A673 (cell line): ENCODE measurements at regions not wholly inside any gene's neighbourhood (a gene's known extent, or its start where the extent isn't known, plus 50 kb on each side); places are given as distances from the start of the nearest gene placed in this dataset.

Source experiments
- BruUV-seq: library from RNA; stranded (reverse); fragments of 400-500 nt; replicated peaks from 2 replicates; lab custom pipeline; 2021; lab: Mats Ljungman, UMichigan
- CTCF ChIA-PET: fragments of 300-600 bp; sonication (Branson Sonifier 250); formaldehyde crosslinking; loops from one replicate; lab custom pipeline; 2022; ENCODE audit warnings: antibody characterized with exemption; lab: Charles Lee
- POLR2A ChIA-PET: fragments of 300-600 bp; sonication (Branson Sonifier 250); formaldehyde crosslinking; loops from one replicate; lab custom pipeline; 2022; ENCODE audit warnings: antibody characterized with exemption; ENCODE audit not compliant: low non-redundant PET; lab: Charles Lee
- DNase-seq: peaks from one replicate; pipeline ENCODE4 v3.0.0-alpha.2; 2015; ENCODE audit warnings: low spot score
- H3K27ac ChIP-seq: fragments of 200-600 bp; sonication (generic); 2 replicates; pipeline ENCODE4 v1.5.1; 2016; ENCODE audit warnings: mixed run types, low read depth, mild to moderate bottlenecking, mixed read lengths, antibody characterized with exemption, low read length; ENCODE audit not compliant: poor library complexity, severe bottlenecking
- H3K27me3 ChIP-seq: fragments of 200-600 bp; sonication (generic); replicated peaks from 2 replicates; pipeline ENCODE4 v1.6.1; 2017; ENCODE audit warnings: mixed run types, low read depth, mild to moderate bottlenecking, mixed read lengths, antibody characterized with exemption, low read length; ENCODE audit not compliant: insufficient read depth, poor library complexity
- H3K36me3 ChIP-seq: fragments of 200-600 bp; sonication (generic); 2 replicates; pipeline ENCODE4 v1.6.1; 2016; ENCODE audit warnings: mixed run types, mild to moderate bottlenecking, mixed read lengths, antibody characterized with exemption, low read length; ENCODE audit not compliant: insufficient read depth, poor library complexity, severe bottlenecking
- H3K4me1 ChIP-seq: fragments of 200-600 bp; sonication (generic); 2 replicates; pipeline ENCODE4 v1.6.1; 2017; ENCODE audit warnings: mixed run types, mild to moderate bottlenecking, mixed read lengths, antibody characterized with exemption, low read length; ENCODE audit not compliant: insufficient read depth, poor library complexity, severe bottlenecking
- H3K4me3 ChIP-seq: fragments of 200-600 bp; sonication (generic); 2 replicates; pipeline ENCODE4 v1.5.1; 2016; ENCODE audit warnings: low read depth, mixed run types, mild to moderate bottlenecking, mixed read lengths, low read length; ENCODE audit not compliant: poor library complexity, severe bottlenecking
- H3K9me3 ChIP-seq: fragments of 200-600 bp; sonication (generic); 2 replicates; pipeline ENCODE4 v1.6.1; 2016; ENCODE audit warnings: mixed run types, low read depth, mild to moderate bottlenecking, mixed read lengths, antibody characterized with exemption, low read length; ENCODE audit not compliant: poor library complexity, severe bottlenecking
- EZH2 ChIP-seq: fragments of 200-600 bp; sonication (generic); IDR thresholded peaks from 2 replicates; pipeline ENCODE4 v1.6.1; 2017; ENCODE audit warnings: borderline replicate concordance, low read depth, mild to moderate bottlenecking, mixed read lengths, antibody characterized with exemption, low read length; ENCODE audit not compliant: poor library complexity, severe bottlenecking
- intact Hi-C: fragments of 100-400 bp; cut with micrococcal nuclease; formaldehyde crosslinking; loops from one replicate; pipeline ENCODE4 v1.10.0; 2022; ENCODE audit not compliant: unreplicated experiment
- TF ChIP-seq, protein P1 (sequence below): fragments of 300-800, 200-600 bp; sonication (generic); conservative IDR thresholded peaks from 2 replicates; pipeline ENCODE4 v1.5.1; 2017; ENCODE audit warnings: low read depth, mild to moderate bottlenecking, antibody characterized with exemption, low read length, moderate library complexity, mixed read lengths

DNA sequence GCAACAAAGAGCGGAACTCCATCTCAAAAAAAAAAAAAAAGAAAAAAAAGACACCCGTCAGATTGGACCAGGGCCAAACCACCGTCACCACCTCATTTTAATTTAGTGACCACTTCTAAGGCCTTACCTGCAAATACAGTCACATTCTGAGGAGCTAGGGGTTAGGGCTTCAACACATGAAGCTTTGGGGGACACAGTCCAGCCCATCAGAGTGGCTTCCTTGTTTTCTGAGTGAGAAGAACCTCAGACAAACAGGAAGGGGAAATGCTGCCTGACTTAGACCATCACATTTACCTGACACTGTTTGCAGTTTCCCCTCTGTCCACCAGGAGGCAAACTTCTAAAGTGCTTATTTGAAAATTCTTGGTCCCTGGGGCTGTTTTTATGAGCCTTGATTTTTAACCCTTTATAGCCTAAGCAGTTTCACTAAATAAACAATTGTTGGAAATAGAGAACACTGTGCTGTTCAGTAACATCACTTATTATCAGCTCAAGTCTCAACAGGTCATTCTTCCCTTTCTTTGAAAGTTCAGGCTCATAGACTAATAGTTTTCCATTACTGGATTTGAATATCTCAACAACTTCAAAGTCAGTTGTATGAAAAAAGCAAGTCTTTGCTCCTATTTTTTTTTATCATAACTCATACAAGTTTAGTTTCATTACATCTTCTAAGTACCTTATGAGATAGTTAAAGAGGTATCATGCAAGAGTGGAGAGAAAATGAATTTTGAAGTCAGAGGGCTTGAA, 74.9 kb upstream of the WASF3 start:
- POLR2A ChIA-PET: interaction anchor here (0.7 kb wide), 1 partner anchor 443 kb away, joined by 15 read pairs; no protein-coding TSS in a partner anchor
- Histone ChIP-seq H3K27ac (no peak overlapping the region), H3K4me1 (no peaks in the 10 kb centered on the region), H3K36me3 (no peaks in the 10 kb centered on the region), H3K27me3 (no peaks in the 10 kb centered on the region), H3K4me3 (no peak overlapping the region), H3K9me3 (no peaks in the 10 kb centered on the region)
- CTCF ChIA-PET: interaction anchor here (0.8 to 1.0 kb wide), 2 partner anchors 216 kb away, joined by 3 read pairs; no protein-coding TSS in a partner anchor
- no TSS peak for BruUV-seq
- TF ChIP-seq, protein P1, sequence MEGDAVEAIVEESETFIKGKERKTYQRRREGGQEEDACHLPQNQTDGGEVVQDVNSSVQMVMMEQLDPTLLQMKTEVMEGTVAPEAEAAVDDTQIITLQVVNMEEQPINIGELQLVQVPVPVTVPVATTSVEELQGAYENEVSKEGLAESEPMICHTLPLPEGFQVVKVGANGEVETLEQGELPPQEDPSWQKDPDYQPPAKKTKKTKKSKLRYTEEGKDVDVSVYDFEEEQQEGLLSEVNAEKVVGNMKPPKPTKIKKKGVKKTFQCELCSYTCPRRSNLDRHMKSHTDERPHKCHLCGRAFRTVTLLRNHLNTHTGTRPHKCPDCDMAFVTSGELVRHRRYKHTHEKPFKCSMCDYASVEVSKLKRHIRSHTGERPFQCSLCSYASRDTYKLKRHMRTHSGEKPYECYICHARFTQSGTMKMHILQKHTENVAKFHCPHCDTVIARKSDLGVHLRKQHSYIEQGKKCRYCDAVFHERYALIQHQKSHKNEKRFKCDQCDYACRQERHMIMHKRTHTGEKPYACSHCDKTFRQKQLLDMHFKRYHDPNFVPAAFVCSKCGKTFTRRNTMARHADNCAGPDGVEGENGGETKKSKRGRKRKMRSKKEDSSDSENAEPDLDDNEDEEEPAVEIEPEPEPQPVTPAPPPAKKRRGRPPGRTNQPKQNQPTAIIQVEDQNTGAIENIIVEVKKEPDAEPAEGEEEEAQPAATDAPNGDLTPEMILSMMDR: peak; percentile 88
- TF ChIP-seq EZH2: no peak
- intact Hi-C loops: loop anchor here (1.0 to 2.0 kb wide), 2 partner anchors 216 to 448 kb away; no protein-coding TSS in a partner anchor
- DNase-seq: peak; percentile 83

DNA sequence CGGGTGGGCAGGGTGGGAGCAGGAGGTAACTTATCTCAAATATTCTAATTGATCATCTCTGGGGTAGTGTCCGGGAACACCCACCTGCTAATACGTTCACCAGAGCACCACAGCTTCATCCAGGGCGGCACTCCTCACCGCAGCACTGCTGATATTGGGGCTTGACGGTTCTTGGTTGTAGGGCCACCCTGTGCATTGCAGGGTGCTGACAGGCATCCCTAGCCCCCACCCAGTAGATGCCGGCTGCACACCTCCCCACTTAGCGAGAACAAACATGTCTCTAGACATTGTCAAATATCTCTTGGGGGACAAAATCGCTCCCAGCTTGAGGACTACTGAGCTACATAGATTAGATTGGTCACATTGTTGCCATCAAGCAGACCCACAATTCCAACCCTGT, 73.9 kb upstream of the WASF3 start:
- Histone ChIP-seq H3K4me3 (no peak overlapping the region), H3K4me1 (no peaks in the 10 kb centered on the region), H3K36me3 (no peaks in the 10 kb centered on the region), H3K27me3 (no peaks in the 10 kb centered on the region), H3K27ac (no peak overlapping the region), H3K9me3 (no peaks in the 10 kb centered on the region)
- POLR2A ChIA-PET: no interaction called here
- TF ChIP-seq, protein P1: no peak
- TF ChIP-seq EZH2: no peak
- BruUV-seq: no TSS peak
- no peak for DNase-seq
- CTCF ChIA-PET: interaction anchor here (0.6 to 1.0 kb wide), 2 partner anchors 13 to 215 kb away, joined by 3 to 4 read pairs; no protein-coding TSS in a partner anchor
- intact Hi-C loops: loop anchor here (2.0 kb wide), 1 partner anchor 447 kb away; no protein-coding TSS in a partner anchor

DNA sequence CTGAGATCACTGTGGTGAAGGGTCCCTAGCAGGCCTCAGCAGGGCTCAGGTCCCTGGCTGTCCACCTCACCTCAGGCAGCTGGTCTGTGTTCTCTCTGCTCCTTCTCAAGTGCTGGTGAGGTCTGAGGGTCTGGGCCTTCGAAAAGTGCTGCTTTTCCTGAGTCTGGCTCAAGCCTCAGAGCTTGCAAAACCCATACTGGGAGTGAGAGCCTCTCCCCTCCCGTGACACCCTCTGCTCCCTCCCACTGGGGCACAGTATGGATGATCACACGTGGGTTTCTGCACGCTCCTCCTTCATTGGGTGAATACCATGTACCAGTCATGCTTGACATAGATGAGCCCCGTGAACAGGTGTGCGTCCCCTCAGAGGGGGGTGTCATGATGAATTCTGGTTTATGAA, 73.3 kb upstream of the WASF3 start:
- POLR2A ChIA-PET: no interaction called here
- H3K4me1 ChIP-seq: no peaks in the 10 kb centered on the region
- intact Hi-C loops: no loop called here
- TF ChIP-seq, protein P1: no peak
- no peak for TF ChIP-seq EZH2
- no peak overlapping the region for H3K27ac ChIP-seq
- no peak overlapping the region for H3K4me3 ChIP-seq
- no TSS peak for BruUV-seq
- H3K9me3 ChIP-seq: no peaks in the 10 kb centered on the region
- DNase-seq: no peak
- CTCF ChIA-PET: no interaction called here
- no peaks in the 10 kb centered on the region for H3K36me3 ChIP-seq
- H3K27me3 ChIP-seq: no peaks in the 10 kb centered on the region
